SK-N-SH (cell line): ENCODE measurements at regions not wholly inside any gene's neighbourhood (a gene's known extent, or its start where the extent isn't known, plus 50 kb on each side); places are given as distances from the start of the nearest gene placed in this dataset.

ENCODE experiments used
- CTCF ChIA-PET: fragments of 300-600, 350-600 bp; formaldehyde crosslinking; extraction: SDS; loops from one replicate; lab custom pipeline; 2021; lab: Yijun Ruan, JAX
- POLR2A ChIA-PET: fragments of 350-600 bp; sonication (Branson Sonifier 250); formaldehyde crosslinking; extraction: SDS; loops from one replicate; lab custom pipeline; 2020; ENCODE audit warnings: antibody characterized with exemption, inconsistent platforms; lab: Yijun Ruan, JAX
- DNase-seq: peaks from one replicate; pipeline ENCODE4 v3.0.0; 2012
- H2AFZ ChIP-seq: fragments of 200-600 bp; sonication (generic); 2 replicates; pipeline ENCODE4 v1.8.1; 2016; ENCODE audit warnings: antibody characterized with exemption, mild to moderate bottlenecking, low read depth
- H3F3A ChIP-seq: fragments of 200-600 bp; sonication (generic); replicated peaks from 2 replicates; pipeline ENCODE3; 2016; ENCODE audit warnings: antibody characterized with exemption, mild to moderate bottlenecking; ENCODE audit not compliant: insufficient read depth
- H3K27ac ChIP-seq, 2 experiments: fragments of 200-500 bp in 1 of 2; fragments of 200-600 bp in 1 of 2; sonication (Bioruptor generic) in 1 of 2; sonication (generic), shearing (Covaris generic) in 1 of 2; 2 replicates each; pipeline versions ENCODE4 v1.5.1 to v1.6.1; 2014 to 2016; ENCODE audit warnings: low read depth in 2 of 2, inconsistent platforms in 1 of 2, low read length in 1 of 2, mild to moderate bottlenecking in 1 of 2, mixed read lengths in 1 of 2
- H3K27me3 ChIP-seq: fragments of 200-600 bp; sonication (generic), shearing (Covaris generic); 2 replicates; pipeline ENCODE4 v1.6.1; 2016; ENCODE audit warnings: mixed run types; ENCODE audit not compliant: insufficient read depth
- H3K36me3 ChIP-seq, 2 experiments: fragments of 200-500 bp in 1 of 2; fragments of 200-600 bp in 1 of 2; sonication (Bioruptor generic) in 1 of 2; sonication (generic) in 1 of 2; replicated peaks in 1 of 2; 2 replicates each; pipeline versions ENCODE3 to v1.5.1; 2014 to 2016; ENCODE audit warnings: low read length in 1 of 2, mild to moderate bottlenecking in 1 of 2; ENCODE audit not compliant: insufficient read depth in 2 of 2, control insufficient read depth in 1 of 2
- H3K4me1 ChIP-seq, 2 experiments: fragments of 200-500 bp in 1 of 2; fragments of 200-600 bp in 1 of 2; sonication (Bioruptor generic) in 1 of 2; sonication (generic), shearing (Covaris generic) in 1 of 2; 2 replicates each; pipeline versions ENCODE4 v1.5.1 to v1.6.1; 2014 to 2016; ENCODE audit warnings: low read depth in 1 of 2, low read length in 1 of 2, mixed run types in 1 of 2; ENCODE audit not compliant: insufficient read depth in 2 of 2, control insufficient read depth in 1 of 2
- H3K4me2 ChIP-seq: fragments of 200-600 bp; sonication (generic), shearing (Covaris generic); 2 replicates; pipeline ENCODE4 v1.6.1; 2017; ENCODE audit warnings: mixed run types
- H3K4me3 ChIP-seq, 2 experiments: fragments of 200-500 bp in 1 of 2; fragments of 200-600 bp in 1 of 2; sonication (Bioruptor generic) in 1 of 2; sonication (generic), shearing (Covaris generic) in 1 of 2; 2 replicates each; pipeline versions ENCODE4 v1.5.1 to v1.8.1; 2014 to 2016; ENCODE audit warnings: low read depth in 2 of 2, inconsistent platforms in 1 of 2, low read length in 1 of 2, mild to moderate bottlenecking in 1 of 2, mixed read lengths in 1 of 2, moderate library complexity in 1 of 2
- H3K79me2 ChIP-seq: fragments of 200-600 bp; sonication (generic); 2 replicates; pipeline ENCODE4 v1.8.1; 2017; ENCODE audit warnings: mild to moderate bottlenecking; ENCODE audit not compliant: insufficient read depth
- H3K9ac ChIP-seq: fragments of 200-600 bp; sonication (generic); 2 replicates; pipeline ENCODE4 v1.6.1; 2017; ENCODE audit warnings: mixed run types
- H3K9me2 ChIP-seq: fragments of 200-600 bp; sonication (generic); 2 replicates; pipeline ENCODE4 v1.6.1; 2017; ENCODE audit warnings: mixed run types
- H3K9me3 ChIP-seq: fragments of 200-600 bp; sonication (generic); 2 replicates; pipeline ENCODE4 v1.6.1; 2017; ENCODE audit warnings: mixed run types, mild to moderate bottlenecking, moderate library complexity
- H4K20me1 ChIP-seq: fragments of 200-600 bp; sonication (generic); 2 replicates; pipeline ENCODE4 v1.6.1; 2017; ENCODE audit warnings: mild to moderate bottlenecking, mixed run types; ENCODE audit not compliant: insufficient read depth
- CHD2 ChIP-seq: fragments of 150-350 bp; IDR thresholded peaks from 2 replicates; pipeline ENCODE4 v1.6.1; 2018; ENCODE audit warnings: low read length; ENCODE audit not compliant: partially characterized antibody
- CTCF ChIP-seq: fragments of 200-600 bp; sonication (generic); IDR thresholded peaks from 2 replicates; pipeline ENCODE4 v1.6.1; 2017; ENCODE audit warnings: antibody characterized with exemption, mild to moderate bottlenecking, moderate library complexity
- EP300 ChIP-seq, 2 experiments: IDR thresholded peaks; 2 replicates each; pipeline versions ENCODE4 v1.4.0 to v1.6.1; 2012; ENCODE audit warnings: borderline replicate concordance in 1 of 2, low read depth in 1 of 2, low read length in 1 of 2
- EZH2phosphoT487 ChIP-seq: fragments of 200-600 bp; sonication (generic); IDR thresholded peaks from 2 replicates; pipeline ENCODE4 v1.6.1; 2017; ENCODE audit warnings: low read depth, mixed run types, mild to moderate bottlenecking, antibody characterized with exemption, moderate library complexity, borderline replicate concordance
- FOXJ3 ChIP-seq: sonication (generic); formaldehyde crosslinking; IDR thresholded peaks from 2 replicates; pipeline ENCODE4 v1.5.1; 2020; ENCODE audit warnings: mild to moderate bottlenecking, missing genetic modification reagents
- FOXM1 ChIP-seq: IDR thresholded peaks from 2 replicates; pipeline ENCODE4 v1.4.0; 2012; ENCODE audit warnings: low read depth, mild to moderate bottlenecking
- GATA2 ChIP-seq: sonication (generic); formaldehyde crosslinking; IDR thresholded peaks from 2 replicates; pipeline ENCODE4 v1.5.0; 2020; ENCODE audit warnings: mild to moderate bottlenecking, missing genetic modification reagents
- MXI1 ChIP-seq: IDR thresholded peaks from 2 replicates; pipeline ENCODE4 v1.6.1; 2012; ENCODE audit warnings: mild to moderate bottlenecking, low read depth, low read length, improper control_type of control experiment
- NFIC ChIP-seq: IDR thresholded peaks from 2 replicates; pipeline ENCODE4 v1.4.0; 2012; ENCODE audit warnings: borderline replicate concordance
- NRF1 ChIP-seq: IDR thresholded peaks from 2 replicates; pipeline ENCODE4 v1.6.1; 2012; ENCODE audit warnings: low read depth, mild to moderate bottlenecking, low read length
- PBX3 ChIP-seq: IDR thresholded peaks from 2 replicates; pipeline ENCODE4; 2012
- POLR2AphosphoS5 ChIP-seq: IDR thresholded peaks from 2 replicates; pipeline ENCODE4 v1.6.1; 2012; ENCODE audit warnings: low read depth, low read length
- RFX5 ChIP-seq: IDR thresholded peaks from 2 replicates; pipeline ENCODE4 v1.6.1; 2012; ENCODE audit warnings: mild to moderate bottlenecking, improper control_type of control experiment, low read length
- RXRA ChIP-seq: IDR thresholded peaks from 2 replicates; pipeline ENCODE4 v1.4.0; 2012; ENCODE audit warnings: low read depth, mild to moderate bottlenecking, borderline replicate concordance
- SIN3A ChIP-seq: IDR thresholded peaks from 2 replicates; pipeline ENCODE4 v1.6.1; 2012; ENCODE audit warnings: low read depth, mild to moderate bottlenecking, low read length, moderate library complexity, borderline replicate concordance
- SMC3 ChIP-seq: IDR thresholded peaks from 2 replicates; pipeline ENCODE4 v1.6.1; 2012; ENCODE audit warnings: low read depth, low read length, improper control_type of control experiment
- TCF12 ChIP-seq: IDR thresholded peaks from 2 replicates; pipeline ENCODE4 v1.4.0; 2012
- TEAD4 ChIP-seq: IDR thresholded peaks from 2 replicates; pipeline ENCODE4 v1.4.0; 2012; ENCODE audit warnings: mild to moderate bottlenecking, borderline replicate concordance; ENCODE audit not compliant: insufficient read depth
- YY1 ChIP-seq: IDR thresholded peaks from 2 replicates; pipeline ENCODE4 v1.4.0; 2012; ENCODE audit warnings: low read depth, mild to moderate bottlenecking
- TF ChIP-seq, protein P1 (sequence below): IDR thresholded peaks from 2 replicates; pipeline ENCODE4 v1.4.0; 2012; ENCODE audit warnings: low read depth
- TF ChIP-seq, protein P2 (sequence below): IDR thresholded peaks from 2 replicates; pipeline ENCODE4 v1.4.0; 2012; ENCODE audit warnings: low read depth, borderline replicate concordance

- no peak for TF ChIP-seq RFX5
- no peak for TF ChIP-seq FOXJ3 (CRISPR knock-in tag)
- TF ChIP-seq CTCF, result no peak
- TF ChIP-seq EZH2phosphoT487, result no peak
- TF ChIP-seq CHD2, result no peak
- TF ChIP-seq GATA2 (CRISPR knock-in tag), result no peak
- TF ChIP-seq YY1, result no peak
Measured at GRCh38 chr7:9937944-9938631, 1035.6 kb upstream of the PHF14 start (continued).

DNA sequence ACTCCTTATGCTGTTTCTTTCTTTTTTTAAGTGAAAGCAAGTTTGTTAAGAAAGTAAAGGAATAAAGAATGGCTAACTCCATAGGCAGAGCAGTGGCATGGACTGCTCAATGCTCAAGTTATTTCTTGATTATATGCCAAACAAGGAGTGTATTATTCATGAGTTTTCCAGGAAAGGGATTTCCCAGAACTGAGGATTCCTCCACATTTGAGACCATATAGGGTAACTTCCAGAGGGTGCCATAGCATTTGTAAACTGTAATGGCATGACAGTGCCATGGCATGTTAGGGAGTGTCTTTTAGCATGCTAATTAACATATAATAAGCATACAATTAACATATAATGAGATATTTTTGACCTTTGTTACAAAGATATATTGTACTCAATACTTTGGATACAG, 1034.5 kb upstream of the PHF14 start:
- Histone ChIP-seq H3K4me1 (no peaks in the 10 kb centered on the region; a peak in 1 of 4 replicates), H3K27ac (no peak overlapping the region), H4K20me1 (no peaks in the 10 kb centered on the region), H3F3A (no peaks in the 10 kb centered on the region), H3K36me3 (no peaks in the 10 kb centered on the region), H3K27me3 (no peaks in the 10 kb centered on the region), H3K4me2 (no peak overlapping the region), H3K79me2 (no peaks in the 10 kb centered on the region), H2AFZ (no peak overlapping the region), H3K9me3 (peaks cover 7% of the 10 kb centered on the region; the same call in 1 of the 2 replicates), H3K4me3 (no peak overlapping the region), H3K9me2 (peaks cover 5% of the 10 kb centered on the region; the same call in 1 of the 2 replicates), H3K9ac (no peak overlapping the region)
- TF ChIP-seq FOXJ3 (CRISPR knock-in tag) (no peak), NFIC (no peak), EP300 (IDR thresholded peaks at IDR 0.05; ENCODE audit: borderline replicate concordance in 1 of 2, low read depth in 1 of 2, low read length in 1 of 2) (no peak), YY1 (no peak), TCF12 (no peak), RXRA (no peak), EZH2phosphoT487 (no peak), POLR2AphosphoS5 (no peak), PBX3 (no peak), SMC3 (no peak), TEAD4 (no peak), SIN3A (no peak), NRF1 (no peak), FOXM1 (no peak), CHD2 (no peak), MXI1 (no peak), GATA2 (CRISPR knock-in tag) (no peak)
- TF ChIP-seq, protein P1, sequence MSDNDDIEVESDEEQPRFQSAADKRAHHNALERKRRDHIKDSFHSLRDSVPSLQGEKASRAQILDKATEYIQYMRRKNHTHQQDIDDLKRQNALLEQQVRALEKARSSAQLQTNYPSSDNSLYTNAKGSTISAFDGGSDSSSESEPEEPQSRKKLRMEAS, result no peak
- TF ChIP-seq, protein P2, sequence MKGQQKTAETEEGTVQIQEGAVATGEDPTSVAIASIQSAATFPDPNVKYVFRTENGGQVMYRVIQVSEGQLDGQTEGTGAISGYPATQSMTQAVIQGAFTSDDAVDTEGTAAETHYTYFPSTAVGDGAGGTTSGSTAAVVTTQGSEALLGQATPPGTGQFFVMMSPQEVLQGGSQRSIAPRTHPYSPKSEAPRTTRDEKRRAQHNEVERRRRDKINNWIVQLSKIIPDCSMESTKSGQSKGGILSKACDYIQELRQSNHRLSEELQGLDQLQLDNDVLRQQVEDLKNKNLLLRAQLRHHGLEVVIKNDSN, result no peak
- DNase-seq, result no peak
- ChIA-PET CTCF (no interaction called here), POLR2A (no interaction called here)
